GM18505 (cell line): ENCODE measurements at regions not wholly inside any gene's neighbourhood (a gene's known extent, or its start where the extent isn't known, plus 50 kb on each side); places are given as distances from the start of the nearest gene placed in this dataset.

Experiments used
- ATAC-seq: cut with Tn5 transposase; IDR thresholded peaks from one replicate; pipeline ENCODE4 v1.9.1; 2021; ENCODE audit not compliant: unreplicated experiment
- POLR2A ChIP-seq: IDR thresholded peaks from 4 replicates; pipeline ENCODE4 v1.6.1; 2011; ENCODE audit warnings: borderline replicate concordance; ENCODE audit not compliant: insufficient read depth, insufficient read length; ENCODE audit errors: extremely low read depth

DNA sequence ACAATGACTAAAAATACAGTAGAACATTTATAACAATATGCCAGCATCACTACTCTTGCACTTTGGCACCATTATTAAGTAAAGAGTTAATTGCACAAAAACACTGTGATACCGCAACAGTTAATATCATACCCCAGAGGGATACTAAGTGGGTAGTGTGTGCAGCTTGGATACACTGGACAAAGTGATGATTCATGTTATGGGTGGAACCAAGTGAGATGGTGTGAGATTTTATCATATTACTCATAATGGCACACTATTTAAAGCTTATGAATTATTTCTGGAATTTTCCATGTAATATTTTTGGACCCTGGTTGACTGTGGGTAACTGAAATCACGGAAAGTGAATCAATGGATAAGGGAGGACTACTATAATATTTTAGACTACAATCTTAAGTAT lies 265.3 kb downstream of the PCDH18 start:
- no peak for ATAC-seq
- no peak for TF ChIP-seq POLR2A

DNA sequence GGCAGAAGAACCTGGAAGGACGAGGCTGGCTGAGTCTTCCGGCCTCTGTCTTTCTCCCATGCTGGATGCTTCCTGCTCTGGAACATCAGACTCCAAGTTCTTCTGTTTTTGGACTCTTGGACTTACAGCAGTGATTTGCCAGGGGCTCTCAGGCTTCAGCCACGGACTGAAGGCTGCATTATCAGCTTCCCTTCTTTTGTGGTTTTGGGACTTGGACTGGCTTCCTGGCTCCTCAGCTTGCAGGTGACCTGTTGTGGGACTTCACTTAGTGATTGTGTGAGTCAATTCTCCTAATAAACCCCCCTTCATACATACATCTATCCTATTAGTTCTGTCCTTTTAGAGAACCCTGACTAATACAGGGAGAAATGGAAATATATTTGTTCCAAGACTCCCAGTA lies 265.8 kb downstream of the PCDH18 start:
- no peak for ATAC-seq
- no peak for TF ChIP-seq POLR2A

- no peak for TF ChIP-seq POLR2A
- no peak for ATAC-seq
Measured at GRCh38 chr4:137263206-137263605, 269.1 kb downstream of the PCDH18 start.

DNA sequence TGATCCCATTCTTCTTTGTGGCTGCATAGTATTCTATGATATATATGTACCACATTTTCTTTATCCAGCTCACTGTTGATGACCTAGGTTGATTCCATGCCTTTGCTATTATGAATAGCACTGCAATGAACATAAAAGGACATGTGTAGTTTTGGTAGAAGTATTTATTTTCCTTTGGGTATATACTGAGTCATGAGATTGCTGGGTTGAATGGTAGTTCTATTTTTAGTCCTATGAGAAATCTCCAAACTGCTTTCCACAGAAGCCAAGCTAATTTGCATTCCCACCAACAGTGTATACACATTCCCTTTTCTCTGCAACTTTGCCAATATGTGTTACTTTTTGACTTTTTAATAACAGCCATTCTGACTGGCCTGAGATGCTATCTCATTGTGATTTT lies 278.3 kb downstream of the PCDH18 start:
- no peak for TF ChIP-seq POLR2A
- no peak for ATAC-seq

DNA sequence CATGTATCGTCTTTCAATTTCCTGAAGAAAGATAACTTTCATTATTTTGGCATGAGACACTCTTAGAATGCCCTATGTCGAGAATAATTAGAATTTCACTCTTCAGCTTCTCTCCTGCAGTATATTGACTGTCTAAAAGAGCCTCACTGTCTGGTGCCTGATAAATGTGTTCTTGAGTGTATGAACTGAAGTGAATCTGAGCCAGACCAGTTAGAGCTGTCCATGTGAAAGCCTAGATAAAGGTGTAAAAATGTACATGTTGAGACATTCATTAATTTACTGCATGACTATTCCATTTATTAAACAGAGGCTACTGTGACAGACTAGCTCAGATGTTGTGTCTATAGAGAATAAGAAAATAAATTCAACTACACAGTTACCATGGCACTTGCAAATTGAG lies 283.2 kb downstream of the PCDH18 start:
- no peak for TF ChIP-seq POLR2A
- no peak for ATAC-seq

- TF ChIP-seq POLR2A, result no peak
- ATAC-seq, result no peak
Measured at GRCh38 chr4:137238456-137239162, 293.7 kb downstream of the PCDH18 start.

DNA sequence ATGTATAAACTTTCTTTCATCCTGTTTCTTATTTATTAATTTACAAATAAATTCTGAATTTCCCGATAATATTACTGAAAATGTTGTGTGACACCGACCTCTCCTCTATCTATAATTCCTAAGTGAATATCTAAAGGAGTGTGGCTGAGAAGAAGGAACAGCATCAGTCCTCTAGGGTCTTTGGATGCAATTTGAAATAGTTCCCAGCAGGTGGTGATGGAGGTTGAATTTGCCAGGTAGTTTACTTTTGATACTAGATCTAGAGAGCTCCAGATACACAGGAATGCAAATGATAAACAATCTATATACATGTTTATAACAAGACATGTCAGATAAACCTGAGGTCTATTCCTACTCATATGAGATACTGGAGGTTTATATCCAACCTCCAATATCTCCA lies 305.4 kb downstream of the PCDH18 start:
- no peak for ATAC-seq
- no peak for TF ChIP-seq POLR2A

DNA sequence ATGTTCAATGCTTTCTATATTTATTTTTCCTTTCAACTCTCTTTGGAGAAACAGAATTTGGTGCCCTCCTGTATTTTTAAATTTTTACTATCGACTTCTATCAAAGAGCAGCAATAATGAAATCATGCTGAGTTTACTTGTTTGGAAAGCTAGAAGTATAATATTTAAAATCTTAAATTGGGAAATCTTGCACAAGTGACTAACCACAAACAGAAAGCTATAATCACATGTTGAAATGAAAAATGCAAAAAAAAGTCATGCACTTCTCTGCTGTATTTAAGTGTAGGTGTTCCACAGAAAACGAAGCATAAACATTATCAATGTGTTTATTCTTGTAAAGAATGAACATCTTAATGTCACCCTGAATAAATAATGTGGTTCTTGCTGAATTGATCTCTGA lies 306.1 kb downstream of the PCDH18 start:
- ATAC-seq, result no peak
- no peak for TF ChIP-seq POLR2A

- no peak for ATAC-seq
Measured at GRCh38 chr4:137213372-137214173, 318.7 kb downstream of the PCDH18 start.

GRCh38 chr4:137212601-137213000 lies 319.7 kb downstream of the PCDH18 start:
- no peak for TF ChIP-seq POLR2A
- ATAC-seq, result no peak

More at GRCh38 chr4:137213372-137214173, 318.7 kb downstream of the PCDH18 start:
- no peak for TF ChIP-seq POLR2A

- TF ChIP-seq POLR2A, result no peak
- no peak for ATAC-seq
Measured at GRCh38 chr4:137209240-137209639, 323.1 kb downstream of the PCDH18 start.

DNA sequence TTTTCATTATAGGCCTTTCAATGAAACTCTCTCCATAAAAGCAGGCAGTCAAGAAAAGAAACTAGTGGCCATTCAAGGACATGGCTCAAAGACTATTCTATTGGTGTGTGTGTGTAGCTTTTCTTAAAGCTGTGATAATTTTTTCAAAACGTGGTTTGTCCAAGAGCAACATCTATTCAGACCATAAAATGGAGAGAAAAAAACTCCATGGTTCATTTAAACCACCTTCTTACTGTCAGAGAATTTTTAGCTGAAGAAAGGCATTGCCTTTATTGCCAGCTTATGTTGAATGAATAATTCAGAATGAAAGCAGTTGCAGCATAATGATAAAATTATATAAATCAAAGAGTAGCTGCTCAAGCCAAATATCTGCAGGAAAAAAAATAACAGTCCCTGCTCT lies 325.5 kb downstream of the PCDH18 start:
- TF ChIP-seq POLR2A, result no peak
- no peak for ATAC-seq

DNA sequence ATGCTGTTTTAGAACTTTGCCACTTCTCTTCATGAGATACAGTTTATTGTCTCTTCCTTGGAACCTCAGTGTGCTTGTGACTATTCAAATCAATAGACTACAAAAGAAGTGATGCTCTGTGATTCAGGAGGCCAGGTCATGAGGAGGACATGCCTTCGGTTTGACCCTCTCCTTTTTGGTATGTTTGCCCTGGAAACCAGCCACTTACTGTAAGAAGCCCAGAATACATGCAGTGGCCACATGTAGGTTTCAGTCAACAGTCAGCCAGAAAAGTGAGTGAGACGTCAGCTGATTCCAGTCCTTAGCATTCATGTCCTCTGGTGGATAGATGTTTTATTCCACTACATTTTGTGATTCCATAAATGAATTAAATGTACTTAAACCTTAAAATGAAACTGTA lies 328.7 kb downstream of the PCDH18 start:
- ATAC-seq, result no peak
- TF ChIP-seq POLR2A, result no peak

DNA sequence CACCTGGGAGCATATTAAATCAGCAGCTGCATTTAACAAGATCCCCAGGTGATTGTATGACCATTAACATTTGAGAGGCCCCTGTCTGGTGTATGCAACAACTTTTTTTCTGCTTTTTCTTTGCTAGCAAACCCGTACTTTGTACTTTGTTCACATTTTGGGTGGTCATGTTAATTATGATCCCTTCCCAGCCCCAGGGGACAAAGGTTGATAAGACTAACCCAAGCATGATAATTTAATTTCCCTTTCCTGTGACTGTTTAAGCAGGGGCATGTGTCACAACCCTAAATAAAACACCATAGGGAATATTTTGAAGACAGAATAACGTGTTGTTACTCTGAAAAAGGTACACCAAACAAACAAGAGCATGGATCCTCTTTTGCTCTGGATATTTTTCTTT lies 332.0 kb downstream of the PCDH18 start:
- ATAC-seq, result no peak
- no peak for TF ChIP-seq POLR2A
